DND-41 (cell line): ENCODE measurements at regions not wholly inside any gene's neighbourhood (a gene's known extent, or its start where the extent isn't known, plus 50 kb on each side); places are given as distances from the start of the nearest gene placed in this dataset.

Experiments
- EZH2 ChIP-seq: IDR thresholded peaks from 3 replicates; pipeline ENCODE4 v1.6.1; 2012; ENCODE audit warnings: borderline replicate concordance, low read depth, mild to moderate bottlenecking, moderate library complexity, low read length, inconsistent platforms; ENCODE audit not compliant: severe bottlenecking
- TF ChIP-seq, protein P1 (sequence below): IDR thresholded peaks from 2 replicates; pipeline ENCODE4 v1.5.1; 2012; ENCODE audit warnings: borderline replicate concordance, low read length, moderate library complexity, mild to moderate bottlenecking; ENCODE audit not compliant: poor library complexity, severe bottlenecking; ENCODE audit errors: extremely low read depth

DNA sequence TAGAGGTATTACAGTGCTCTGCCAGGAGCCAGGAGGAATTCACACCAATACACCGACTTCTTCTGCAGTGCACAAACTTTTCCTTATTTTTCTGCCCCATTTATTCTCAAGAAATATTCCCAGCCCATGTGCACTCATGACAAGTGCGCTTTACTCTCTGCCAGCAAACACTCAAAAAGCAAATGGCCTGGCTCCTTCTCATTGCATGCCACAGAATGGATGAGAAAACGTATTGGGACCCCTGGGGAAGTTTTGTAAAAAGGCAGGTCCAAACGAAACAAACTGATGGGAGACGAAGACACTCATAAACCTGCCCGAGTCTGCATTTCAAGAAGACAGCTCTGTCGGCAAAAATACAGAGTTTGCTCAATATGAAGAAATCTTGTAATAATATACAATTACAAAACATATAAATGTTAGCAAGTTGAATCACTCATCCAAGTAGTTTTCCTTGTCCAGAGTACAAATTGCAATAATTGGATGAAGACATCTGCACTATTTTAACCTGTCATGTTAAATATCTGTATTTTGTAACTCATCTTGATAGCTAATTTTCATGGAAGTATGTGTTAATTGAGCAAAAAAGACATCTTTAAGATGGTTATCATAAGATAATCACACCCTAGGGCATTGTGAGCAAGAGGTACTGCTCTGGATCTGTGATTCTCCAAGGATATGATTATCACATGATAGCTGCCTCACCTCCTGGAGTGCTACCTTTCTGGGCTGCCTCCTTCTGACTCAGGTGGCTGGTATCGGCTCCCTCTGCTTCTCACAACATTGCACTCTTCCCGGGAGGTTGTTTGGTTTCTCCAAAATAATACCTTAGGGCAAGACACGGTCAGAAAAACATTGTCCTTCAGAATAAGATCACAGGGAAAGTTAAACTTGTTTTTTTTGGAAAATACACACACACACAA lies 260.8 kb upstream of the G2E3 start:
- TF ChIP-seq, protein P1, sequence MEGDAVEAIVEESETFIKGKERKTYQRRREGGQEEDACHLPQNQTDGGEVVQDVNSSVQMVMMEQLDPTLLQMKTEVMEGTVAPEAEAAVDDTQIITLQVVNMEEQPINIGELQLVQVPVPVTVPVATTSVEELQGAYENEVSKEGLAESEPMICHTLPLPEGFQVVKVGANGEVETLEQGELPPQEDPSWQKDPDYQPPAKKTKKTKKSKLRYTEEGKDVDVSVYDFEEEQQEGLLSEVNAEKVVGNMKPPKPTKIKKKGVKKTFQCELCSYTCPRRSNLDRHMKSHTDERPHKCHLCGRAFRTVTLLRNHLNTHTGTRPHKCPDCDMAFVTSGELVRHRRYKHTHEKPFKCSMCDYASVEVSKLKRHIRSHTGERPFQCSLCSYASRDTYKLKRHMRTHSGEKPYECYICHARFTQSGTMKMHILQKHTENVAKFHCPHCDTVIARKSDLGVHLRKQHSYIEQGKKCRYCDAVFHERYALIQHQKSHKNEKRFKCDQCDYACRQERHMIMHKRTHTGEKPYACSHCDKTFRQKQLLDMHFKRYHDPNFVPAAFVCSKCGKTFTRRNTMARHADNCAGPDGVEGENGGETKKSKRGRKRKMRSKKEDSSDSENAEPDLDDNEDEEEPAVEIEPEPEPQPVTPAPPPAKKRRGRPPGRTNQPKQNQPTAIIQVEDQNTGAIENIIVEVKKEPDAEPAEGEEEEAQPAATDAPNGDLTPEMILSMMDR, result no peak
- no peak for TF ChIP-seq EZH2
